Skeletal muscle cell (primary cell): ENCODE measurements at regions not wholly inside any gene's neighbourhood (a gene's known extent, or its start where the extent isn't known, plus 50 kb on each side); places are given as distances from the start of the nearest gene placed in this dataset.

Experiments used
- DNase-seq: peaks from one replicate; pipeline ENCODE4 v3.0.0-alpha.2; 2010; ENCODE audit warnings: low read depth
- H3K4me3 ChIP-seq: 2 replicates; pipeline ENCODE4 v1.5.1; 2011; ENCODE audit warnings: low read depth, mild to moderate bottlenecking, control low read depth, low read length, moderate library complexity

- no peak for DNase-seq
- no peak overlapping the region for H3K4me3 ChIP-seq
Measured at GRCh38 chr14:22007363-22007762, 333.7 kb upstream of the OR4E1 start.

DNA sequence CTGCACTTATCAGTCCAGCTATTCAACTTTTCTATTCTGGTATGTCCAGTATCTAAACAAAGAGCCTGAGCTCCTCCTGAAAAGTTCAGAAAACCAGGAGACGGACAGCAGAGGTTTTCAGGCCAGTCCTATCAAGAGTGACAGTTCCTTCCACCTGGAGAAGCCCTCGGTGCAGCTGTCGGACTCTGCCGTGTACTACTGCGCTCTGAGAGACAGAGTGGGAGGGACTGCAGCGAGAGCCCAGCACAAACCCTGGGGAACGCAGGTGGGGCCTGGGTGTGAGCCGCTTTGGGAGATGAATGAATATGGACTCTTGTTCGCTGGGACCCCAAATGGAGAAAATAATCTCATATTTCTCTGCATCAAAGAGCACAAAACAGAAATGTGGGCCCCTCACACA lies 329.8 kb upstream of the OR4E1 start:
- no peak overlapping the region for H3K4me3 ChIP-seq
- DNase-seq, result no peak

GRCh38 chr14:22002860-22003284 lies 329.3 kb upstream of the OR4E1 start:
- H3K4me3 ChIP-seq, result no peak overlapping the region

DNA sequence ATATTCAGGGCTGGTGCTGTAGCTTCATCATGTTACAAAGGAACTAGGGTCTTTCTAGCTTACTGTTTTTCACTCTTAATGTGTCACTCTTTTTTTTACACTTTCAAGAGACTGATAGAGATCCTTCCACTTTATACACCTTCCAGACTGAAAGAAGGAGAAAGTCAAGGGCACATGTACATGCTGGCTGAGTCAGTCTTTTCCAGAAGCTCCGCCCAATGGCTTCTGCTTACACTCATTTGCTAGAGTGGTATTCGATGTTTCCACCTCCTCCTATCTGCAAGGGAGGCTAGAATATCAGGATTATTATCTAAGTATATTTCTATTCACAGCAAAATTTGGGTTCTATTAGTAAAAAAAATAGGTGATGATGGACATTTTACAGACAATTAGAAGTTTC lies 325.8 kb upstream of the OR4E1 start:
- H3K4me3 ChIP-seq, result no peak overlapping the region
- no peak for DNase-seq

More at GRCh38 chr14:22002860-22003284, 329.3 kb upstream of the OR4E1 start:
- no peak for DNase-seq

DNA sequence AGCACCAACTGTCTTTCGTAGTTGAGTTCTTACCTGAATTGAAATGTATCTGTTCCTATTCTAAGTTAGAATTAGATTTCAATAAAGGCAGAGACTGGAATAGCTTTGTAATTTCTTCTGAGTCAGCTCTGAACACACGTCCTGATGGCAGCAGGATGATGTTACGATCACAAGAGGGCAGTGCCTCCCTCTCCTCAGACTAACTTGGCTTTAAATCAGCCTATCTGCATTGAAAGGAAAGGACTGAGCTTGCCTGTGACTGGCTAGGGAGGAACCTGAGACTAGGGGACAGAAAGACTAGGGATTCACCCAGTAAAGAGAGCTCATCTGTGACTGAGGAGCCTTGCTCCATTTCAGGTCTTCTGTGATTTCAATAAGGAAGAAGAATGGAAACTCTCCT lies 323.7 kb upstream of the OR4E1 start:
- no peak overlapping the region for H3K4me3 ChIP-seq

GRCh38 chr14:21995332-21995731 lies 321.7 kb upstream of the OR4E1 start:
- no peak overlapping the region for H3K4me3 ChIP-seq
- no peak for DNase-seq

More for the DNA sequence above, 323.7 kb upstream of the OR4E1 start:
- no peak for DNase-seq

- no peak overlapping the region for H3K4me3 ChIP-seq
- DNase-seq, result no peak
Measured at GRCh38 chr14:21993837-21994236, 320.2 kb upstream of the OR4E1 start.

DNA sequence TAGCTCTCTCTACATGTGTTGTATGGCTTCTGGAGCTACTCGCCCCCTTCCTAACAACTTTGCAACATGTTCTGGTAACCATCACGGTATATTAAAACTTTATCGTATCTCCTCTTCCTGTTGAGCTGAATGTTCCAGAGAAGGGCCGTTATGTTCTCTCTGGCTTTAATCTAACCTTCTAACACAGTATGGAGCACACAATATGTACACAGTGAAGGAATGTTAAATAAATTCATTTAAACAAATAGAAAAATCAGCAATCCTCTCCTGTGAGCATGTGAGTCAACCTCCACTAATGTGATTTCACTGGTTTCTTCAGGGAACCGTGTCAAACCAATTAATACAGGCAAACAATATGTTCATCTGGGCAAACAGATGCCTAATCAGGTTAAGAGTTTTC lies 319.5 kb upstream of the OR4E1 start:
- no peak overlapping the region for H3K4me3 ChIP-seq
- DNase-seq, result no peak

DNA sequence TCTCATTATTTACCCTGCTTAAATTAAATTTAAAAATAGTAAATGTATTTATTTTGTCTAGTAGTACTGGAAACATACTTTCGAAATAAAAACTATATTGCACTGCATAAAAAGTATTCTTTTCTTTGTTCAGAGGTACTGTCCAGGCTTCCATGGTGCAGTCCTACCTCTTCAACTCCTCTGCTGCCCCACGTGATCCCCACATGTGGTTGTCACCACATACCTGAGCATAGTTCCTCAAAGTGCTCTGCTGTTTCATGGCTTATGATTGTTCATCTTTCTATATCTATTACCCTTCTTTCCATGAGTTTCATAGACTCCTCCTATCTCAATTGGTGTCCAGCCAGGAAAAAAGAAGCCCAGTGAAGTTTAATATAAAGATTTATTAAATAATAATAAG lies 317.5 kb upstream of the OR4E1 start:
- DNase-seq, result no peak
- no peak overlapping the region for H3K4me3 ChIP-seq

GRCh38 chr14:21990116-21990515 lies 316.5 kb upstream of the OR4E1 start:
- no peak overlapping the region for H3K4me3 ChIP-seq
- no peak for DNase-seq

- DNase-seq, result no peak
- H3K4me3 ChIP-seq, result no peak overlapping the region
Measured at GRCh38 chr14:21989090-21989489, 315.5 kb upstream of the OR4E1 start.

DNA sequence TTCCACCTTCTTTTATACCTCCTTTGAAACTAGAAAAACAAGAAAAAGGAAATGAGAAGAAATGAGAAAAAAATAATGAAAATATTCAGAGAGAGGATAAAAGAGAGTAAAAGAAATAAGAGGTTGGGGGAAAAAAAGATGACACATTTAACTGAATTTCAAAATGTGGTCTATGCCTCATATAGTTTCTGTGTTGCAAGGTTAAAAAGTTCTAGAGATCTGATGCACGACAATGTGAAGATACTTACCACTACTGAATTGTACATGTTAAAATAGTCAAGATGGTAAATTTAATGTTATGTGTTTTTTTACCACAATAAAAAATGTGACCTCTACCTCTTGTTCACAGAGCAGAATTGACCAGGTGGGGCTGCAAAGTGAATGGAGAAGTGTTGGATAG lies 314.8 kb upstream of the OR4E1 start:
- DNase-seq, result no peak
- H3K4me3 ChIP-seq, result no peak overlapping the region

- H3K4me3 ChIP-seq, result no peak overlapping the region
- no peak for DNase-seq
Measured at GRCh38 chr14:21987937-21988336, 314.3 kb upstream of the OR4E1 start.

DNA sequence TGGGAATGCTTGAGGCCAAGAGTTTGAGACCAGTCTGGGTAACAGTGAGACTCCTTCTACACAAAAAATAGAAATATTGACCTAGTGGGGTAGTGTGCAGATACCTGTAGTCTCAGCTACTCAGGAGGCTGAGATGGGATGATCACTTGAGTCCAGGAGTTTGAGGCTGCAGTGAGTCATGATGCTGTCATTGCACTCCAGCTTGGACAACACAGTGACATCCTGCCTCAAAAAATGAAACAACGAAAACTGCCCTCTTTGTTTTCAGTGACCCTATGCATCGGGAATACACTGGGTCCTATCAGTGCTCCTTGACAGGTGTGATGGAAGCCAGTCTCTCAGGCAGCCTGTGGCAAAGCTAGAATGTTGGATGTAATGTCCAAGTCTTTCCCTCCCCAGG lies 311.5 kb upstream of the OR4E1 start:
- no peak overlapping the region for H3K4me3 ChIP-seq
- DNase-seq, result no peak

- no peak overlapping the region for H3K4me3 ChIP-seq
- no peak for DNase-seq
Measured at GRCh38 chr14:21978999-21979314, 305.3 kb upstream of the OR4E1 start.

GRCh38 chr14:21978184-21978998 lies 304.8 kb upstream of the OR4E1 start:
- DNase-seq, result no peak
- H3K4me3 ChIP-seq, result no peak overlapping the region

GRCh38 chr14:21974741-21975140 lies 301.1 kb upstream of the OR4E1 start:
- no peak overlapping the region for H3K4me3 ChIP-seq
- no peak for DNase-seq

DNA sequence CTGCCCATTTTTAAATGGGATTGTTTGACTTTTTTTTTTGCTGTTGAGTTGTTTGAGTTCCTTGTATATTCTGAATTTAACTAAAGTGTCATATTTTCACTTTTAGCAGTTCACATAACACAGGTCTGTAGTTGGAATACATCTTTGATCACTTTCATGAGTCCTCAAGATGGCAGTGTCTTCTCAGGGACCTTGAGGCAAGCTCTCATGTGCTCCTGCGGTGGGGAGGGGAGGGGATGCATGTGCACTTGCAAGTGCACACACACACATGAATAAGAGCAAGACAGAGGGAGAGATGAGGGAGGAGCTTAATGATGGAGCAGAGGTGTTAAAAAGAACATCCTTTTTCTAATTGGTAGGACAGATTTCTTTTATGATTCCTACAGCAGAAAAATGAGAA lies 291.4 kb upstream of the OR4E1 start:
- DNase-seq, result no peak
- H3K4me3 ChIP-seq, result no peak overlapping the region

- no peak overlapping the region for H3K4me3 ChIP-seq
Measured at GRCh38 chr14:21964180-21964579, 290.6 kb upstream of the OR4E1 start.

GRCh38 chr14:21960636-21961035 lies 287.0 kb upstream of the OR4E1 start:
- no peak for DNase-seq
- H3K4me3 ChIP-seq, result no peak overlapping the region

More at GRCh38 chr14:21964180-21964579, 290.6 kb upstream of the OR4E1 start:
- DNase-seq, result no peak

DNA sequence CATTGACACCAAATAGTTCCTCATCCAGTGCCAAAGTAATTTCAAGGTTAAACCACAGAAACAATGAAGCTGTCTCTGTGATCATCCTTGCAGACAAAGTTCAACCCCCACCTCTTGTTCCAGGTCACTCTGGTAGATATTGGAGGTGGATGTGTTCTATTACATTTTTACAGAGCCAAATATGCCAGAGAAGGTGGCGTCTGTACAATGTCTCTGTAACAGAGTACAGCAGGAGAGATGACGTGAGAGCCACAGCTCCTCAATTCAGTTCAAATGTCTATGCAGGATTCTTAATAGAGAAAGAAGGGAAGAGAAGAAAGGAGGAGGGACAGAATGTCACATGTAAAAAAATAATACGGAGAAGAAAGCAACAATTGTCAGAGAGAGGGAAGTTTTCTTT lies 268.3 kb upstream of the OR4E1 start:
- no peak for DNase-seq
- H3K4me3 ChIP-seq, result no peak overlapping the region
